Keratinocyte (primary cell): ENCODE measurements at regions not wholly inside any gene's neighbourhood (a gene's known extent, or its start where the extent isn't known, plus 50 kb on each side); places are given as distances from the start of the nearest gene placed in this dataset.

Experiments
- DNase-seq: peaks from one replicate; pipeline ENCODE4 v3.0.0-alpha.2; 2011; ENCODE audit warnings: low read depth, missing footprints, low spot score
- FAIRE-seq: peaks from 2 replicates; lab custom pipeline; 2011; peaks lifted over from hg19 to GRCh38; lab: Jason Lieb, UNC
- H2AFZ ChIP-seq: 2 replicates; pipeline ENCODE4 v1.6.0; 2012; ENCODE audit warnings: low read length, control low read depth, inconsistent platforms; ENCODE audit not compliant: control insufficient read depth
- H3K27ac ChIP-seq: 2 replicates; pipeline ENCODE4 v1.5.1; 2011; ENCODE audit warnings: low read length; ENCODE audit not compliant: control insufficient read depth, insufficient read depth
- H3K27me3 ChIP-seq: 3 replicates; pipeline ENCODE4 v1.6.0; 2011; ENCODE audit warnings: low read length; ENCODE audit not compliant: control insufficient read depth, insufficient read depth; ENCODE audit errors: extremely low read depth
- H3K36me3 ChIP-seq, 2 experiments: 2 replicates in 1 of 2; 3 replicates in 1 of 2; pipeline ENCODE4 v1.5.1; 2011; ENCODE audit warnings: low read length in 2 of 2, mild to moderate bottlenecking in 1 of 2; ENCODE audit not compliant: control insufficient read depth in 2 of 2, insufficient read depth in 2 of 2; ENCODE audit errors: extremely low read depth in 1 of 2
- H3K4me1 ChIP-seq: 3 replicates; pipeline ENCODE4 v1.5.1; 2011; ENCODE audit warnings: low read length; ENCODE audit not compliant: control insufficient read depth, insufficient read depth; ENCODE audit errors: extremely low read depth
- H3K4me2 ChIP-seq: 3 replicates; pipeline ENCODE4 v1.6.0; 2011; ENCODE audit warnings: low read depth, low read length; ENCODE audit not compliant: control insufficient read depth, insufficient read depth; ENCODE audit errors: extremely low read depth
- H3K4me3 ChIP-seq, 3 experiments: fragments of 200-600 bp in 1 of 3; sonication (generic) in 1 of 3; 2 replicates in 2 of 3; 3 replicates in 1 of 3; pipeline ENCODE4 v1.5.1; 2011 to 2016; ENCODE audit warnings: low read length in 3 of 3, mild to moderate bottlenecking in 3 of 3, control low read depth in 2 of 3, inconsistent platforms in 1 of 3, low read depth in 1 of 3, mixed read lengths in 1 of 3, mixed run types in 1 of 3, moderate library complexity in 1 of 3; ENCODE audit not compliant: control insufficient read depth in 2 of 3, insufficient read depth in 2 of 3; ENCODE audit errors: extremely low read depth in 1 of 3
- H3K79me2 ChIP-seq: 2 replicates; pipeline ENCODE4 v1.6.0; 2012; ENCODE audit warnings: low read length; ENCODE audit not compliant: control insufficient read depth, insufficient read depth
- H3K9ac ChIP-seq: 3 replicates; pipeline ENCODE4 v1.6.0; 2011; ENCODE audit warnings: low read length; ENCODE audit not compliant: control insufficient read depth, insufficient read depth; ENCODE audit errors: extremely low read depth
- H3K9me1 ChIP-seq: 3 replicates; pipeline ENCODE4 v1.6.0; 2011; ENCODE audit warnings: low read length; ENCODE audit not compliant: control insufficient read depth, insufficient read depth; ENCODE audit errors: extremely low read depth
- H3K9me3 ChIP-seq: 2 replicates; pipeline ENCODE4 v1.5.1; 2012; ENCODE audit warnings: low read depth, low read length; ENCODE audit not compliant: control insufficient read depth
- H4K20me1 ChIP-seq: 3 replicates; pipeline ENCODE4 v1.6.0; 2011; ENCODE audit warnings: low read length; ENCODE audit not compliant: control insufficient read depth, insufficient read depth; ENCODE audit errors: extremely low read depth
- EZH2 ChIP-seq: IDR thresholded peaks from one replicate; pipeline ENCODE4 v1.6.1; 2012; ENCODE audit warnings: inconsistent platforms, mild to moderate bottlenecking, low read length, moderate library complexity
- dilution Hi-C: fragments of 300-500 bp; cut with MboI; formaldehyde crosslinking; loops from one replicate; pipeline ENCODE4 v1.7.0; 2020; ENCODE audit warnings: low sequenced_read_pairs; ENCODE audit not compliant: extremely low pct_ligation_motif_present
- TF ChIP-seq, protein P1 (sequence below), 3 experiments: IDR thresholded peaks in 1 of 3; conservative IDR thresholded peaks in 1 of 3; optimal IDR thresholded peaks in 1 of 3; 2 replicates in 2 of 3; 3 replicates in 1 of 3; pipeline versions ENCODE3 to v1.5.1; 2011; ENCODE audit warnings: low read length in 3 of 3, mild to moderate bottlenecking in 3 of 3, moderate library complexity in 2 of 3, control low read depth in 1 of 3, inconsistent platforms in 1 of 3; ENCODE audit not compliant: insufficient read depth in 2 of 3; ENCODE audit errors: extremely low read depth in 1 of 3

DNA sequence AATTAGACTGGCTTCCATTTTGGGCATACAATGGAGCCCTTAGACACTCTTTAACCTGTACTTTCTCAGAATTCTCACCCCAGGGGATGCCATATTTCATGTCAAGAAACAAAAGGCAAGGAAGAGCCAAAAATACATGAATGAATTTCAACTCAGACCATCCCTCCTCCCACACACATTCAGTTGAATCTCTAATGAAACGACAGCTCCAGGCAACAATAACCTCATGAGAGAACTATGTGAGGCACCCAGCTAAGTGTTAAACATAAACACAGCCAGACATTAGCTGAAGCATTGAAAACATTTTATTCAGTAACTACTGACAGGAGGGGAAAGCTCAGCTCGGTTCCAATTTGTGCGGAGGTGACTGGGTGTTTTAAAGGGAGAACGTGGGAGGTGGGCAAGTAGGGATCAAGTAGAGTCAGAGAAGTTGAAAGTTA, 1359.1 kb upstream of the CDH9 start:
- Histone ChIP-seq H3K9me1 (no peaks in the 10 kb centered on the region), H3K9me3 (no peaks in the 10 kb centered on the region), H4K20me1 (no peaks in the 10 kb centered on the region), H3K79me2 (no peaks in the 10 kb centered on the region), H3K27ac (no peak overlapping the region), H3K9ac (no peak overlapping the region), H3K4me2 (no peak overlapping the region), H2AFZ (no peak overlapping the region), H3K4me3 (no peak overlapping the region), H3K36me3 (no peaks in the 10 kb centered on the region), H3K4me1 (no peaks in the 10 kb centered on the region), H3K27me3 (no peaks in the 10 kb centered on the region)
- DNase-seq = no peak
- dilution Hi-C loops = no loop called here
- no peak for TF ChIP-seq EZH2
- TF ChIP-seq, protein P1, sequence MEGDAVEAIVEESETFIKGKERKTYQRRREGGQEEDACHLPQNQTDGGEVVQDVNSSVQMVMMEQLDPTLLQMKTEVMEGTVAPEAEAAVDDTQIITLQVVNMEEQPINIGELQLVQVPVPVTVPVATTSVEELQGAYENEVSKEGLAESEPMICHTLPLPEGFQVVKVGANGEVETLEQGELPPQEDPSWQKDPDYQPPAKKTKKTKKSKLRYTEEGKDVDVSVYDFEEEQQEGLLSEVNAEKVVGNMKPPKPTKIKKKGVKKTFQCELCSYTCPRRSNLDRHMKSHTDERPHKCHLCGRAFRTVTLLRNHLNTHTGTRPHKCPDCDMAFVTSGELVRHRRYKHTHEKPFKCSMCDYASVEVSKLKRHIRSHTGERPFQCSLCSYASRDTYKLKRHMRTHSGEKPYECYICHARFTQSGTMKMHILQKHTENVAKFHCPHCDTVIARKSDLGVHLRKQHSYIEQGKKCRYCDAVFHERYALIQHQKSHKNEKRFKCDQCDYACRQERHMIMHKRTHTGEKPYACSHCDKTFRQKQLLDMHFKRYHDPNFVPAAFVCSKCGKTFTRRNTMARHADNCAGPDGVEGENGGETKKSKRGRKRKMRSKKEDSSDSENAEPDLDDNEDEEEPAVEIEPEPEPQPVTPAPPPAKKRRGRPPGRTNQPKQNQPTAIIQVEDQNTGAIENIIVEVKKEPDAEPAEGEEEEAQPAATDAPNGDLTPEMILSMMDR (optimal IDR thresholded peaks at IDR 0.05 in 1 of 3, IDR thresholded peaks at IDR 0.05 in 1 of 3, conservative IDR thresholded peaks at IDR 0.05 in 1 of 3; ENCODE audit: extremely low read depth in 1 of 3, insufficient read depth in 2 of 3, low read length in 3 of 3) = no peak
- FAIRE-seq = no peak

DNA sequence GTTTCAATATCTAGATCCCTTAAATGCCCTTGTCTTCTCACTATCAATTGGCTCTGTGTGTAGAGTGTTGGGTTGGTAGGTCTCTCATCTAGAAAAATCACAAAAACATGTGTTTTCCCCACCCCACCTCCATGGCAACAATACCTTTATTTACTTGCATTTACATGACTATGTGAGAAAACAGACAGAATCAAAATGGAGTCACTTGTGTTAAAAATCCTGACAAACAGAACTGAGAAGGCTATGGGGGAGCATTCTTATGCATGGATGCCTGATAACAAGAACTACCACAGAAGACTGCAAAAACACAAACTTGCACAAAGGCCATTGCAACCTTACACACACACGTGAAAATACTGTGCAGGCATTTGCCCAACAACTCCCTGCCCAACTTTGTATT, 1352.9 kb upstream of the CDH9 start:
- DNase-seq = no peak
- no peaks in the 10 kb centered on the region for H3K9me1 ChIP-seq
- H3K4me3 ChIP-seq = no peak overlapping the region
- H3K9me3 ChIP-seq = no peaks in the 10 kb centered on the region
- FAIRE-seq = no peak
- H3K79me2 ChIP-seq = no peaks in the 10 kb centered on the region
- H3K9ac ChIP-seq = no peak overlapping the region
- H2AFZ ChIP-seq = no peak overlapping the region
- H3K27ac ChIP-seq = no peak overlapping the region
- no peaks in the 10 kb centered on the region for H3K4me1 ChIP-seq
- no peaks in the 10 kb centered on the region for H3K27me3 ChIP-seq
- H3K36me3 ChIP-seq = no peaks in the 10 kb centered on the region
- no peak for TF ChIP-seq EZH2
- TF ChIP-seq, protein P1 (optimal IDR thresholded peaks at IDR 0.05 in 1 of 3, IDR thresholded peaks at IDR 0.05 in 1 of 3, conservative IDR thresholded peaks at IDR 0.05 in 1 of 3; ENCODE audit: extremely low read depth in 1 of 3, insufficient read depth in 2 of 3, low read length in 3 of 3) = no peak
- H4K20me1 ChIP-seq = no peaks in the 10 kb centered on the region
- dilution Hi-C loops = no loop called here
- no peak overlapping the region for H3K4me2 ChIP-seq
